Tibial nerve (tissue), 4 donors: ENCODE measurements at regions not wholly inside any gene's neighbourhood (a gene's known extent, or its start where the extent isn't known, plus 50 kb on each side); places are given as distances from the start of the nearest gene placed in this dataset.
A peak's percentile ranks its signal among the peaks of the same experiment; 100 is the strongest.

Experiments used
- DNase-seq, 2 donors: peaks; one replicate each; pipeline ENCODE4 v3.0.0-alpha.2; 2019; ENCODE audit warnings: low spot score in 2 of 2
- H3K27ac ChIP-seq, 4 donors: fragments of 200-600 bp; sonication (generic) in 3 of 4; one replicate each; pipeline ENCODE4 v1.5.1; 2017 to 2019; ENCODE audit warnings: mild to moderate bottlenecking in 1 of 4
- H3K27me3 ChIP-seq, 2 donors: fragments of 200-600 bp; sonication (generic) in 1 of 2; one replicate each; pipeline versions ENCODE4 v1.5.1 to v1.6.0; 2017 to 2019
- H3K36me3 ChIP-seq, 3 donors: fragments of 200-600 bp; sonication (generic); one replicate each; pipeline ENCODE4 v1.5.1; 2018 to 2019
- H3K4me1 ChIP-seq, 4 donors: fragments of 200-600 bp; sonication (generic) in 3 of 4; one replicate each; pipeline ENCODE4 v1.5.1; 2017 to 2019
- H3K4me3 ChIP-seq, 4 donors: fragments of 200-600 bp; sonication (generic) in 3 of 4; one replicate each; pipeline ENCODE4 v1.5.1; 2017 to 2019; ENCODE audit warnings: mild to moderate bottlenecking in 1 of 4, moderate library complexity in 1 of 4
- H3K9me3 ChIP-seq, 4 donors: fragments of 200-600 bp; sonication (generic) in 3 of 4; one replicate each; pipeline ENCODE4 v1.5.1; 2017 to 2019
- CTCF ChIP-seq, 5 experiments: fragments of 200-600 bp in 3 of 5; fragments of 450-650 bp in 2 of 5; sonication (generic) in 3 of 5; IDR thresholded peaks; one replicate each; pipeline ENCODE4 v1.5.1; 2016 to 2019; ENCODE audit warnings: antibody characterized with exemption in 5 of 5, mild to moderate bottlenecking in 3 of 5, moderate library complexity in 2 of 5
- EP300 ChIP-seq, 2 donors: sonication (generic); formaldehyde crosslinking; IDR thresholded peaks; one replicate each; pipeline ENCODE4 v1.6.1; 2017; ENCODE audit warnings: antibody characterized with exemption in 2 of 2, mild to moderate bottlenecking in 1 of 2
- POLR2A ChIP-seq, 2 donors: fragments of 450-650 bp; IDR thresholded peaks; one replicate each; pipeline ENCODE4 v1.6.1; 2017; ENCODE audit warnings: antibody characterized with exemption in 2 of 2, mild to moderate bottlenecking in 2 of 2, moderate library complexity in 2 of 2
- WGBS, 2 donors: methylation state at CpG; one replicate each; pipeline ENCODE4 v1.1.5; 2018; 5-methylcytosine and 5-hydroxymethylcytosine counted together

DNA sequence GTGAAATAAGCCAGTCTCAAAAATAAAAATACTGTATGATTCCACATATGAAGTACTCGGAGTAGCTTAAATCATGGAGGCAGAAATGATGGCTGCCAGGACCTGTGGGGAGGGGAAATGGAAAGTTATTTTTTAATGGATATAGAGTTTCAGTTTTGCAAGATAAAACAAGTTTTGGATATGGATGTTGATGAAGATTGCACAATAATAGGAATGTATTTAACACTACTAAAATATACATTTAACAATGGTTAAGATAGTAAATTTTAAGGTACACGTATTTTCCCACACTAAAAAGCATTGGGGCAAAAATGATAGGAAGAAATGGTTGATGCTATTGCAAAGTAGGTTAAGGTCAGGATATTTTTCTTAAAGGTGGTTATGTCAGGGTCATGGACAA, 1058.9 kb upstream of the MAP3K7 start:
- no peak overlapping the region for H3K27ac ChIP-seq
- WGBS, 2 donors, result 60 to 87% methylated on average over 2 of the region's 2 CpGs
- H3K4me3 ChIP-seq, result no peak overlapping the region
- DNase-seq, result no peak
- H3K27me3 ChIP-seq, result no peaks in the 10 kb centered on the region
- H3K4me1 ChIP-seq, result no peaks in the 10 kb centered on the region
- TF ChIP-seq EP300 (IDR thresholded peaks at IDR 0.05) (no peak), CTCF (IDR thresholded peaks at IDR 0.05) (no peak), POLR2A (IDR thresholded peaks at IDR 0.05) (no peak)
- no peaks in the 10 kb centered on the region for H3K36me3 ChIP-seq
- no peaks in the 10 kb centered on the region for H3K9me3 ChIP-seq

DNA sequence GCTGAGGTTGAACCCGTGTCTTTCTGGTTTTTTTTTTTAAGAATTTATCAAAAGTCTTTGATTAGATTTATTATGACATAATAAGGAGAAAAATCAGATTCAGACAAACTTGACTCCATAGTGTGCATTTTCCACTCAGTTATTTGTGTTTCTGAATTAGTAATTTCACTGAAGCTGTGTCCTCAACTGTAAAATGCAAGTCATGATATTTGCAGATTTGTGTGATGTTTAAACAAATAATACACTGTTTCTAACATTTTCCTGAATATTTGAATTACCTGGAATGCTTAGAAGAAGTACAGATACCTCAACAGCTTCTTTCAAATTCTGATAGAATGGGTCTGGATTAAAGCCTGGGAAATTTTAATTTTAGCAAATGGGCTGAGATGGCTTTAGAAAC, 1050.3 kb upstream of the MAP3K7 start:
- TF ChIP-seq POLR2A (IDR thresholded peaks at IDR 0.05) (no peak), CTCF (IDR thresholded peaks at IDR 0.05) (no peak), EP300 (IDR thresholded peaks at IDR 0.05) (no peak)
- no peaks in the 10 kb centered on the region for H3K9me3 ChIP-seq
- no peaks in the 10 kb centered on the region for H3K36me3 ChIP-seq
- no peaks in the 10 kb centered on the region for H3K27me3 ChIP-seq
- H3K27ac ChIP-seq, result no peak overlapping the region
- WGBS, 2 donors, result 82 to 83% methylated on average over 1 of the region's 1 CpG
- no peak for DNase-seq
- H3K4me3 ChIP-seq, result no peak overlapping the region
- H3K4me1 ChIP-seq, result peaks cover 0 to 5% (median 0%) of the 10 kb centered on the region in 4 donors

DNA sequence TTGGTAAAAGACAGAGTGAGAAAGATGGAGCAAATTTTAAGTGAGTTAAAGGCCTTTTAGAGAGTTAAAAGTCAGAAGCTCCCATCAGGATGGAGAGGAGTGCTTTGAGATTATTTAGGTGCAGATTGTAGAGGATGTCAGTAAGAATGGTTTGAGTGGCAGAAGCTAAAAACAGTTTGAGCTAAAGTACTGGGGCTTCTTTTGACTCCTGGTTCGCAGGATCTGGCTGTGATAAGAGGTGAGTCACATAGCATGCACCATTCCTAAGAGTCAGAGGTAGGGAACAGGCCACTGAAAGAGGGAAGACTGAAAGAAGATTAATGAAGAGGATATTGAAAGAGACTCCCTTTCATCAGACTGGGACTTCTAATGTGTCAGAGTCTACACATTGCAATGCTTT, 1047.9 kb upstream of the MAP3K7 start:
- TF ChIP-seq EP300 (IDR thresholded peaks at IDR 0.05) (no peak), CTCF (IDR thresholded peaks at IDR 0.05) (no peak), POLR2A (IDR thresholded peaks at IDR 0.05) (no peak)
- Histone ChIP-seq H3K4me3 (no peak overlapping the region), H3K9me3 (no peaks in the 10 kb centered on the region), H3K36me3 (no peaks in the 10 kb centered on the region), H3K27me3 (no peaks in the 10 kb centered on the region), H3K27ac (no peak overlapping the region), H3K4me1 (peaks cover 0 to 5% (median 0%) of the 10 kb centered on the region in 4 donors)
- no peak for DNase-seq
- WGBS, 2 donors, result 65 to 90% methylated on average over 1 of the region's 1 CpG

- Histone ChIP-seq H3K4me3 (no peak overlapping the region), H3K27ac (no peak overlapping the region), H3K27me3 (no peaks in the 10 kb centered on the region), H3K4me1 (peaks cover 0 to 5% (median 0%) of the 10 kb centered on the region in 4 donors), H3K36me3 (no peaks in the 10 kb centered on the region), H3K9me3 (no peaks in the 10 kb centered on the region)
- DNase-seq, result peak in 1 of 2 donors; percentile 11
- 52 to 64% methylated on average over 8 of the region's 8 CpGs for WGBS, 2 donors
- TF ChIP-seq CTCF (IDR thresholded peaks at IDR 0.05), result no peak
- TF ChIP-seq EP300 (IDR thresholded peaks at IDR 0.05), result no peak
- TF ChIP-seq POLR2A (IDR thresholded peaks at IDR 0.05), result no peak
These were observed 1046.7 kb upstream of the MAP3K7 start for GRCh38 chr6:91633374-91634111.

- WGBS, 2 donors, result 52 to 60% methylated on average over 3 of the region's 3 CpGs
- no peak for DNase-seq
- Histone ChIP-seq H3K27ac (no peak overlapping the region), H3K27me3 (no peaks in the 10 kb centered on the region), H3K9me3 (no peaks in the 10 kb centered on the region), H3K36me3 (no peaks in the 10 kb centered on the region), H3K4me3 (no peak overlapping the region), H3K4me1 (peaks cover 0 to 5% (median 0%) of the 10 kb centered on the region in 4 donors)
- TF ChIP-seq EP300 (IDR thresholded peaks at IDR 0.05), result peak in 1 of 2 donors; percentile 10
- no peak for TF ChIP-seq POLR2A (IDR thresholded peaks at IDR 0.05)
These were observed 1045.4 kb upstream of the MAP3K7 start for GRCh38 chr6:91632308-91632707.
